HG03521 (cell line): ENCODE measurements at regions not wholly inside any gene's neighbourhood (a gene's known extent, or its start where the extent isn't known, plus 50 kb on each side); places are given as distances from the start of the nearest gene placed in this dataset.
"Not testable (repeated sequence)": the region's sequence is repeated elsewhere in the genome, so short reads cannot be mapped to it uniquely, and the experiment has no call there.

ENCODE experiments used
- ATAC-seq: cut with Tn5 transposase; IDR thresholded peaks from one replicate; pipeline ENCODE4 v1.9.1; 2021; ENCODE audit warnings: mild to moderate bottlenecking, moderate library complexity; ENCODE audit not compliant: unreplicated experiment

GRCh38 chr4:174012886-174013259 is 270.6 kb downstream of the FBXO8 start:
- no peak for ATAC-seq

- no peak for ATAC-seq
Measured at GRCh38 chr4:174012135-174012885, 271.2 kb downstream of the FBXO8 start.

GRCh38 chr4:174010547-174010946 is 272.9 kb downstream of the FBXO8 start:
- no peak for ATAC-seq

GRCh38 chr4:174009686-174010451 is 273.6 kb downstream of the FBXO8 start:
- ATAC-seq: no peak

GRCh38 chr4:174005422-174005821 is 278.0 kb downstream of the FBXO8 start:
- ATAC-seq: no peak

- ATAC-seq: no peak
Measured at GRCh38 chr4:173998471-173999144, 284.9 kb downstream of the FBXO8 start.

GRCh38 chr4:173995779-173996178 is 287.7 kb downstream of the FBXO8 start:
- not testable (repeated sequence) for ATAC-seq

GRCh38 chr4:173991814-173992213 is 291.7 kb downstream of the FBXO8 start:
- no peak for ATAC-seq

- no peak for ATAC-seq
Measured at GRCh38 chr4:173991316-173991715, 292.2 kb downstream of the FBXO8 start.

GRCh38 chr4:173990869-173991210 is 292.6 kb downstream of the FBXO8 start:
- no peak for ATAC-seq

GRCh38 chr4:173990126-173990868 is 293.2 kb downstream of the FBXO8 start:
- ATAC-seq: no peak

- not testable (repeated sequence) for ATAC-seq
Measured at GRCh38 chr4:173963523-173963922, 319.9 kb downstream of the FBXO8 start.

- no peak for ATAC-seq
Measured at GRCh38 chr4:173960398-173960797, 323.1 kb downstream of the FBXO8 start.

- no peak for ATAC-seq
Measured at GRCh38 chr4:173958445-173958844, 325.0 kb downstream of the FBXO8 start.

GRCh38 chr4:173943547-173943946 is 339.9 kb downstream of the FBXO8 start:
- no peak for ATAC-seq

- ATAC-seq: no peak
Measured at GRCh38 chr4:173940146-173940545, 343.3 kb downstream of the FBXO8 start.

- no peak for ATAC-seq
Measured at GRCh38 chr4:173937631-173938270, 345.7 kb downstream of the FBXO8 start.

GRCh38 chr4:173936861-173937260 is 346.6 kb downstream of the FBXO8 start:
- no peak for ATAC-seq

GRCh38 chr4:173935622-173936405 is 347.7 kb downstream of the FBXO8 start:
- no peak for ATAC-seq
